ENCODE measurements at regions not wholly inside any gene's neighbourhood (a gene's known extent, or its start where the extent isn't known, plus 50 kb on each side); places are given as distances from the start of the nearest gene placed in this dataset.

- H3K14ac ChIP-seq (replicated peaks; ENCODE audit: low read depth, low read length), result no peak overlapping the region
- no peak overlapping the region for H2AK5ac ChIP-seq (ENCODE audit: low read depth, low read length)
- H2AK9ac ChIP-seq (replicated peaks; ENCODE audit: low read depth, low read length, poor library complexity), result no peak overlapping the region
- no peak for TF ChIP-seq FOS (IDR thresholded peaks at IDR 0.05; ENCODE audit: low read depth, low read length)
- TF ChIP-seq RCOR1 (IDR thresholded peaks at IDR 0.05; ENCODE audit: insufficient replicate concordance, low read length), result no peak
- TF ChIP-seq MAFK (IDR thresholded peaks at IDR 0.05; ENCODE audit: low read depth, low read length), result no peak
- TF ChIP-seq CHD1 (IDR thresholded peaks at IDR 0.05; ENCODE audit: low read depth, low read length), result no peak
- no peak for TF ChIP-seq CEBPB (IDR thresholded peaks at IDR 0.05; ENCODE audit: low read depth, low read length)
- no peak for TF ChIP-seq POLR2A (IDR thresholded peaks at IDR 0.05; ENCODE audit: low read depth, low read length)
- TF ChIP-seq CTCF (conservative IDR thresholded peaks at IDR 0.05; ENCODE audit: low read depth, low read length), result no peak
- TF ChIP-seq ELK1 (IDR thresholded peaks at IDR 0.05; ENCODE audit: borderline replicate concordance, low read depth, low read length), result no peak
- no peak for TF ChIP-seq USF2 (IDR thresholded peaks at IDR 0.05; ENCODE audit: low read depth, low read length)
- TF ChIP-seq MXI1 (IDR thresholded peaks at IDR 0.05; ENCODE audit: borderline replicate concordance, low read depth, low read length), result no peak
- TF ChIP-seq NFE2L2 (IDR thresholded peaks at IDR 0.05; ENCODE audit: low read depth, low read length), result no peak
- no peak for TF ChIP-seq MAZ (IDR thresholded peaks at IDR 0.05; ENCODE audit: borderline replicate concordance, low read depth, low read length)
- TF ChIP-seq BHLHE40 (IDR thresholded peaks at IDR 0.05; ENCODE audit: low read depth, low read length), result no peak
- no peak for TF ChIP-seq RAD21 (IDR thresholded peaks at IDR 0.05; ENCODE audit: low read length)
- no peak for TF ChIP-seq SMC3 (IDR thresholded peaks at IDR 0.05; ENCODE audit: low read depth, low read length)
- no peak for TF ChIP-seq RFX5 (IDR thresholded peaks at IDR 0.05; ENCODE audit: low read depth, low read length)
- H2BK120ac ChIP-seq (ENCODE audit: low read depth, low read length), result no peak overlapping the region
- H3K9ac ChIP-seq (ENCODE audit: low read depth, low read length), result no peak overlapping the region
- no peak overlapping the region for H3K18ac ChIP-seq (ENCODE audit: low read depth, low read length)
- no peak overlapping the region for H3K4me3 ChIP-seq (ENCODE audit: insufficient read depth, low read depth, low read length)
- H3K9me3 ChIP-seq (ENCODE audit: control insufficient read depth, insufficient read depth, low read length), result peaks cover 3% of the 10 kb centered on the region; the same call in 1 of the 2 replicates
- intact Hi-C loops (cut with micrococcal nuclease) (no loop called here), dilution Hi-C loops (cut with HindIII; ENCODE audit: low sequenced_read_pairs, unreplicated experiment) (no loop called here), in situ Hi-C loops (cut with MboI; ENCODE audit: low sequenced_read_pairs) (no loop called here)
- DNase-seq, result no peak
- H3K56ac ChIP-seq (ENCODE audit: extremely low read depth, insufficient read depth, low read length), result no peak overlapping the region
- ChIA-PET CTCF (no interaction called here), POLR2A (ENCODE audit: unreplicated experiment) (no interaction called here)
- no peaks in the 10 kb centered on the region for H3K79me1 ChIP-seq (ENCODE audit: low read depth in 1 of 2, low read length in 2 of 2)
- WGBS, 2 experiments (ENCODE audit: extremely low coverage in 2 of 2, insufficient read length in 1 of 2), result no CpG with 5 or more reads among the region's 2 CpGs
- no peak overlapping the region for H2BK20ac ChIP-seq (ENCODE audit: low read depth, low read length)
- ATAC-seq (ENCODE audit: low read depth), result no peak
- H4K8ac ChIP-seq (ENCODE audit: low read depth in 2 of 2, low read length in 2 of 2), result no peak overlapping the region
- no peak overlapping the region for H2BK5ac ChIP-seq (ENCODE audit: low read depth, low read length, poor library complexity, severe bottlenecking)
- no peaks in the 10 kb centered on the region for H4K20me1 ChIP-seq (ENCODE audit: insufficient read depth, low read length)
- no peak overlapping the region for H4K91ac ChIP-seq (ENCODE audit: insufficient read depth, low read depth, low read length)
- no peak overlapping the region for H2BK15ac ChIP-seq (ENCODE audit: low read depth, low read length)
- no peak overlapping the region for H4K5ac ChIP-seq (ENCODE audit: low read depth, low read length)
- no peak overlapping the region for H3K4me2 ChIP-seq (ENCODE audit: low read depth, low read length)
- no peak overlapping the region for H3K4ac ChIP-seq (ENCODE audit: low read depth, low read length)
- no peak overlapping the region for H2AFZ ChIP-seq (replicated peaks; ENCODE audit: low read length, poor library complexity)
- no peak overlapping the region for H3K23ac ChIP-seq (ENCODE audit: low read depth, low read length)
- BruUV-seq (replicated peaks), result no TSS peak
- H3K4me1 ChIP-seq (ENCODE audit: control insufficient read depth, insufficient read depth, low read length), result no peaks in the 10 kb centered on the region
- no peaks in the 10 kb centered on the region for H3K9me1 ChIP-seq (ENCODE audit: insufficient read depth, low read length)
- no peaks in the 10 kb centered on the region for H3K36me3 ChIP-seq (ENCODE audit: control insufficient read depth, insufficient read depth, low read length)
- H3K27me3 ChIP-seq (ENCODE audit: control insufficient read depth, insufficient read depth, low read length), result no peaks in the 10 kb centered on the region
- H3K27ac ChIP-seq (ENCODE audit: insufficient read depth, low read length), result no peak overlapping the region
These were observed 561.5 kb upstream of the CHORDC1 start for GRCh38 chr11:90784241-90784814.

Measured in IMR-90 (cell line).